Stimulated activated CD8-positive, alpha-beta memory T cell treated with anti-CD3 and anti-CD28 coated beads, Interleukin-15, amount 100 ng/mL, for 4 hours (primary cell): ENCODE measurements at regions not wholly inside any gene's neighbourhood (a gene's known extent, or its start where the extent isn't known, plus 50 kb on each side); places are given as distances from the start of the nearest gene placed in this dataset.
"Not testable (repeated sequence)": the region's sequence is repeated elsewhere in the genome, so short reads cannot be mapped to it uniquely, and the experiment has no call there.

Experiments used
- DNase-seq, 2 donors: peaks; one replicate each; pipeline ENCODE4 v3.0.0-alpha.2; 2020; ENCODE audit warnings: low read depth in 2 of 2

DNA sequence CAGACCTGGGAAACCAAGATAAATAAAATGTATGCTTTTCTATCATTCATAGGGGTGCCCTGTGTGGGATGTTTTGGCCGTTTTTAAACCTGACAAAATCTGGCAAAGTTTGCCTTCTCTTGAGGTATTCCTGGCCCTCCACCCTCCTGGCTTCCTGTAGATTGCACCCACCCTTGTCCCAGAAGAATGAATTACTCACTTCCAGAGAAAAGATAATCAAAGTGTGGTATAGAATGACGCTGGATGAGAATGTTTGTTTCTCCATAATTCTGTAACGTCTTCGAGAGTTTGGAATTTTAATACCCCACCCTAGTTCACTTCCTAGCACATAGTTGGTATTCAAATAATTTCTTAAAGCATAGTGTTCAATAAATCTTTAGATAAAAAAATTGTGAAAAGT is 519.7 kb upstream of the PFKP start:
- no peak for DNase-seq

DNA sequence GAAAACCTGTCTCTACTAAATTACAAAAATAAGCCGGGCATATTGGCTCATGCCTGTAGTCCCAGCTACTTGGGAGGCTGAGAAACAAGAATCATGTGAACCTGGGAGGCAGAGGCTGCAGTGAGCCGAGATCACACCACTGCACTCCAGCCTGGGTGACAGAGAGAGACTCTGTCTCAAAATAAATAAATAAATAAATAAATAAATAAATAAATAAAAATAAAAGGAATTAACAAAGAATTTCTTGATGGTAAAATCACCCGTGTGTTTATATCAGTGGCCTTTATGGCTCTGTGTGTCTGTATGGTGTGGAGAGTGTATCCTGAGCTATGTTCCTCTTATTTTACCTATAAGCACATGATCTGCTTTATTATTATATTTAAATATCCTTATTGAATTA is 520.5 kb upstream of the PFKP start:
- not testable (repeated sequence) for DNase-seq

DNA sequence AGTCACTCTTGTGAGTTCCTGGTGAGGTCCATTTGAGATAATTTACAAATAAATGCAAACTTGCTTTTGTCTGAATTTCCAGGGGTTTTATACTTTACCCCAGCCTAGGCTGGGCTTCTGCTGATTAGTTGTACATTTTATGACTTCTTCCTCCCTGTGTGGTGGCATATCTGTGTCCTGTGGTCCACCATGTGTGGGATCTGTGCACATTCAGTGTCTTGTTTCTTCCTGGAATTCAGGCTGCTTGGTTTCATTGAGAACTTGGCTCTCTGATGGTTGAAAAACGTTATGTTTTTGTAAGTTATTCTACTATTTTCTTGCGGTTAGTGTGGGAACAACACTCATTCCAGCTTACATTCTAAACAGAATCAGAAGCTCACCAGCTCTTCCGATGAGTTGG is 523.4 kb upstream of the PFKP start:
- DNase-seq, result no peak

DNA sequence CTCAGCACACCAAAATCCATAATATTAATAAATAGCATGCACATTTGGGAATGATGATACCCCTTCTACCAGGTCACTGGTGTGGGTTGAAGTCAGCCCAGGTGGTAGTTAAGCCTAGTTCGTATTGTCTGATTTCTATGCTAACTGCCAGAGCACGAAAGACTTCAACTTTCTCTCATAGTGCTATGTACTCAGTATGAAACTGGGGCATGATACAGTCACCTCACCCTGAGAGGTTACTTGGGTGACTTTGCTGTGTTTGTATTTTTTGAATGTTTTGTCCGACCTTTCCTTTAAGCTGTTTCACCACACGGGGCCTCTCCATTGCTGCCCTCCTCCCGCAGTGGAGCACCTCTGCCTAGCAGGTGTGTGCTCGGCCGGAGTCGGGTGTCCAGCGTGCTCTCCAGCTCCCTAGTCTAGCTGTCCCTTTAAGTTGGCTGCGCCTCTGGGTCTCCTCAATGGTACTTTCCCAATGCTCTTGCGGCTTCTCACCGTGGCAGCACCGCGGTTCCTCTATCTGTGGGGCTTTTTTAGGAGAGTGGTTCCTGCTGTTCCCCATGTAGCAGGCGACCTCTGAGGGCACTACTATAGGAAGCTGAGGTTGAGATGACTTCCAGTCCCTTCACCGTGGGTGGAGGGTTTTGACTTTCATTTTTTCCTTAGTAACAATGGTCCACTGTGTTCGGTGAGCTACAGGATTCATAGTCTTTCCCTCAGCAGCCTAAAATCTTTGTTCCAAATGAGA is 524.0 kb upstream of the PFKP start:
- no peak for DNase-seq

DNA sequence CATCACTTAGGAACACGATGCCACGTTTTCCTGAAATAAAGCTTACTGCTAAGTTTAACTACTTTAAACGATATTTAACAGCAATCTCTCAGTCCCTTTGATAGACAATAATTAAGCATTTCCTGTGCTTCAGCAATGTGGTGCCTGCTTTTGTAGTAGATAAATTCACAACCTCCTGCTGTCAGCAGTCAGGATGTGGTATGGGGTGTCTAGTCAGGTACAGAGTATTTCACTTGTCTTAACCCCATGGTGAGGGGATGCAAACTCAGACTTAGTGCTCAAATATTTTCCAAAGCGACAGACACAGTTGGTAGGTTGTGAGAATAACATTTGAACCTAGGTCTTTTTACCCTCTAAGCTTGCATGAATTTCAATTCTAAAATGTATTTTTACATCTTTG is 526.2 kb upstream of the PFKP start:
- no peak for DNase-seq

DNA sequence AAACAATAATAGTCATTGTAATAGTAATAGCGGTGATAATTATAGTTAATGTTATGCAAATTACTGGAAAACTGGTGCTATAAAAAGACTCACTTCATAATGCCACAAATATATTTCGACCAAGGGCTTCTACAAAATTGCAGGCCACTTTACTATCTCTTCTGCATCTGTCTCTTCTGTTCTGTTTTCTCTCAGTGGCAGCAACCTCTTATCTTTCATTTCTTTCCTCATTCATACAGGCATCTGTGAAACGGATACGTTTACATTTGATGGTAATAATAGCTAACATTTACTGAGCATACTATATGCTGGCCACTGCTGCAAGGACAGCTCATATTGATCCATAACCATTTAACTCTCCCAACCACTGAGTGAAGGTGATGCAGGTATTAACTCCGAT is 537.4 kb upstream of the PFKP start:
- no peak for DNase-seq

DNA sequence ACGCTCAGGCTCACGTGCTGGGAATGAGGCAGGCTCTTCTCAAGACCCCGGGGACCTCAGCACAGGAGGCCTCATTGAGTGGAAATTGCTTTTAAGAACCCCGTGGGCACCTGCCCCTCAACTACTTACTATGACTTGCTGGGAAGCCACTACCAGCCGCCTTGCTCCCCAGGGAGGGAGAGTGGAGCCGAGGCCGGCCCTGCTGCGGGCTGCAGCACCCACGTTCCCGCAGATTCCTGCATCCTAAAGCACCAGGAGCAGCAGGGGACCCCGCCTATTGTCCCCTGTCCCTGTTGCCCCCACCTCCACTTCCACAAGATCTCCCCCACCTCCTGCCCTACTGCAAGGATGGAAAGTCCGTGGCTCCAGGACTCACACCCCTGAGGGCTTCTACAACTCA is 541.6 kb upstream of the PFKP start:
- DNase-seq, result no peak

DNA sequence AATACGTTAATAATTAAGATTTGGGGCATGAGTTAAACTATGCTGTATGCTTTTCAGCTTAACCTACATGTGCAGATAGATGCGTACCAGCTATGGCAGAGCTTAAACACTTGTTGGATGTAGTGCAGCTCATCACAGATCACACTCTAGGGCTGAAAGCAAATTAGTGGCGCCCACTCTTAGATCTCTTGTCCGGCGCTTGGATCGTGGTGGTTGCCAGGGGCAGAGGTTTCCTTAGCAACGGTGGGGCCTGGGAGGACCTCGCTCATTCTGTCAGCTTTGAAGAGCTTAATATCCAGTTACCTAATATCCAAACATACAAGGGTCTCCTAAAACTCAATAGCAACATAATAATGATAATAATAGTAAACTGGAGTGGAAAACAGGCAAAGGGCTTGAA is 548.2 kb upstream of the PFKP start:
- DNase-seq, result no peak

DNA sequence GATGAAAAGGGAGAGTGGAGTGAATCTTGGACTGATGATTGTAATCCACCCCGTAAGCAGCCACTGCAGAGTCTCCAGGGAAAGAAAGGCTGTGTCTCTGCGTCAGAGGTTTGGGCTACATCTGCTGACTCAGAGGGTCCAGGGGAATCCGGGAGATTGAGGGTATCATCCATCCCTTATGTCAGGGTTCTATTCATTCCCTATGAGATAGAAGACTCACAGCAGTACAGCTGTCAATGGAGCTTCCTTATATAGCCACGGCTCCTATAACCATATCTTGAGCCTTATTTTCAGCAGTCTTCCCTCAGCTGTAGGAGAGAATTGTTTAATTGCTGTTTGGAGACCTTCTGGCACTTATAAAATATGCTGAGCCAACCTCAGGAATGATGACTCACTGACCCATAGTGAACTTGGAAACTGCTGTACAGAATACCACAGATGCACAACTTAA is 558.2 kb upstream of the PFKP start:
- DNase-seq, result no peak

DNA sequence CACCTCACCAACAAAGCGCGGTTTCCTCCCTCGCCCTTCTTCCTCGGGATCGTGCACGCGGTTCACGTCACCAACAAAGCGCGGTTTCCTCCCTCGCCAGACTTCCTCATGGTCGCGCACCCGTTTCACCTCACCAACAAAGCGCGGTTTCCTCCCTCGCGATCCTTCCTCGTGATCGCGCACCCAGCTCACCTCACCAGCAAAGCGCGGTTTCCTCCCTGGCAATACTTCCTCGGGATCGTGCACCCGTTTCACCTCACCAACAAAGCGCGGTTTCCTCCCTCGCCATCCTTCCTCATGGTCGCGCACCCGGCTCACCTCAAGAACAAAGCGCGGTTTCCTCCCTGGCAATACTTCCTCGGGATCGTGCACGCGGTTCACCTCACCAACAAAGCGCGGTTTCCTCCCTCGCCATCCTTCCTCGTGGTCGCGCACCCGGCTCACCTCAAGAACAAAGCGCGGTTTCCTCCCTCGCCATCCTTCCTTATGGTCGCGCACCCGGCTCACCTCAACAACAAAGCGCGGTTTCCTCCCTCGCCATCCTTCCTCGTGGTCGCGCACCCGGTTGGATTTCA is 565.9 kb upstream of the PFKP start:
- not testable (repeated sequence) for DNase-seq

DNA sequence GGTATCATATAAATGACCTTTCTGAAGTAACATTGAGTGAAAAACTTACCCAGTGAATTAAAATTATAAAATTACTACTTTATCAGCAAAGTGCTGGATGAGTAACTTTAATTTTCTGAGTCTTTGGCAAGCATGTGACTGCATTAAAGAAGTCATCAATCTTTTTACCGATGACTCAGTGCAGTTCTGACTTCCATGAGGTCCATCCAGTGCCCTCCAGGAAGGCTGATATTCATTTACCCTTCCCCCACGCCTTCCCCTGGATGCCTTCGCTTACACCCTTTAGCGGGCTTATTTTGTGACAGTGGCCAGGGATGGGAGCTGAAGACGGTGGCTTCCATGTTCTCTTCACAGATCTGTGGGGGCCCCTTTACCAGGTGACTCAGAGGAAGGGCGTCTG is 572.9 kb upstream of the PFKP start:
- no peak for DNase-seq

DNA sequence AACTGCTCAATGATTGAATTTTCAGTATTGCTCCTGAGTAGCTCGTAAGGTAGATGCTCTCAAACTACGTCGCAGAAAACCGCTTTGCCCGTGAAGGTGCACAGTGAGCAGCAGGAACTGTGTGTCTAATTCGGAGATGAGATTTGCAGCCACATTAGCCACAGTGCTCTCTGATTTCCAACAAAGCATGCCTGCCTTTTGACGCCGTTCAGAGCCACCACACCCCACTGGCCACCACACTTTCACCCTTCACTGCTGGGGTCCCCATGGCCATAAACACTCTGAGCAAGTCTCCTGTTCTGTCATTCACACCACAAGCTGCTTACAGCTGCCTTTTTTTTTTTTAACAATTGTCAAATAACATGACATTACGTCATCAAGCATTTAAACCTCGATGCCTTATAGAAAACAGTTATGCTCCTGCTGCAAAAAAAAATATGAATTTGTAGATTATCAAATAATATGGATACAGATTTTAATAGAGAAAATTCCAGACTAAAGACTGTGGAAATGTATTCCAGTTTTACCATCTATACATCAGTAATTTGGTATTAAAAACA is 578.8 kb upstream of the PFKP start:
- DNase-seq, result no peak

DNA sequence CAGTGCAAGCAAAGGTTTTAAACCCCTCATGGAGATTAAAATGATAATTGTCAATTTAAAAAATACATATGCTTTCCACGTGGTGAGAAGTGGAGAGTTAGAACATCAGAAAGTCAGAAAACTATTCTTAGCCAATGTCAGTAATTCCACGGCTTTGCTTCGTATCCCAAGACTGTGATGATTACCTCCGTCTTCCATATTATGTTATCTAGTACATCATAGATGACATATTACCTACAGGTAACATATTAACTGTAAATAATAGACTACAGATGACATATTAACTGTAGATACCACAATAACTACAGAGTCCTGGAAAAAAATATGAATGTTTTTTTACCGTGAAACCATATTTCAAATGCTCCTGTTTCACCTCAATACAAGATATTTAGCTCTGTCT is 579.4 kb upstream of the PFKP start:
- DNase-seq, result no peak

DNA sequence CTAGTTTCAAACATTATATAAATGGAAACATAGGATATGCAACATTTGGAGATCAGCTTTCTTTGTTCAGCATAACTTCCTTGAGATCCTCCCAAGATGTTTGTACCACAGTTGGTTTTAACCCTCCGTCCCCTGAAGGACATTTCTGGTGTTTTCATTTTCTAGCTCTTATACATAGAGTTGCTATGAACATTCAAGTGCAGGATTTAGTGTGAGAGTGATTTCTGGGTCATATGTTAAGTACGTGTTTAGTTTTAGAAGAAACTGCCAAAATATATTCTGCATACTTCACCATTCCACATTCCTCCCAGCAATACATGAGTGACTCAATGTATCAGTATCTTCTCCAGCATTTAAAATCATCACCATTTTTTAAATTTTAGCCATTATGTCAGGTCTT is 588.7 kb upstream of the PFKP start:
- DNase-seq, result no peak

DNA sequence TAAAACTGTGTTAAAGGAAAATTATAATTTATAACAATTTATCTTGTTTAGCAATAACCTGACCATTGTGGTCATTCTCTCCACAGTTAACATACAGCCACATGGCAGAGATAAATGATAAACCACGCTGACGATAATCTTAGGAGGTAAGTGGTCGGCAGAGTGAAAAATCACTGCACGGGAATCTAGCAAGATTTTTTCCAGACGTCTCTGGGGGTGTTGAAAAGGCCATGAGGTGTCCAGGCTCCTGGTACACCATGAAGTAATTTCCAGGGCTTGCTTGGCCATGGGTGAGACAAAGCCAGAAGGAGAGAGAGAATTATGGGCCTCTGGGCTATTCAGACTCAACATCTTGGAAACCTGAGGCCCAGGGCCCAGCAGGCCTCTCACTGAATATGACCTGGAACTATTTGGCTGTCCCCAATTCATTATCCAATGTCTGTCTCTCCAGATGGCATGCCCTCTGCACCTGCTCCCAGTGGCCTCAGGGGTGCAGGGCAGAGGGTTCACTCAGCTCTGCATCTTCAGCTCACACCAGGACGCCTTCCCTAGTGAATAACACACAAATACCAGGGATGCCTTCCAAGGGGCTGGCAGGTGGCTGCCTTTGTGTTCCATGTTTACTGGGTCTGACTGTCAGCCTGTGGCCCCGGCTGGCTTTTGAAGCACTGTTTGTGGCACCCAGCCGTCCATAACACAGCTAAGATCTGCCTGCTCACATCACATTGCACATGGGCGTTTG is 590.4 kb upstream of the PFKP start:
- DNase-seq, result no peak

DNA sequence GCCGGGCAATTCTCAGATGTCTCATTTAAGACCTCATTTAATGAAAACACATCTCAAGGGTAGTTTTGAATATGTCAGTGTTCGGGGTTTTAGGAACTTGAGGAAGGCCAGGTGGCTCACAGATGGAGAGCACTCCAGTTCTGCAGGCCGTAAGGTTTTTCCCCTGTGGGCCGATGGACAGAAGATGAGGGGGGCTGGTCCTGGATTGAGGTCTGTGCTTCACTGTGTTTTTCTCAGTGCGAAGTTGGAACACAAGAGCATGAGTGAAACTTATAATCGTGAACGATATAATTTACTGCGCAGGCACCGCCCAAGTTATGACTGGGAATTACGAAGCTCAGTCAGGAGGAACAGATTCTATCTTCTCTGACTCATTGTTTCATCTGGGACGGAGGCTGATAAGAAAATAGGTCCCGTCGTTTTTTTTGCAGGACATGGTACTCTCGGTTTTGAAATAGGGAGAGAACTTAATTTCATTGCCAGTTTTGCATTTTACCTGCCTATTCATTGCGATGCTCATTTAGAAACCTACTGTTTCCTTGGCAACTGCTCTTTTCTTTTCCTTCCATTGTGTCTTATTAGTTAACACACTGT is 591.0 kb upstream of the PFKP start:
- no peak for DNase-seq

DNA sequence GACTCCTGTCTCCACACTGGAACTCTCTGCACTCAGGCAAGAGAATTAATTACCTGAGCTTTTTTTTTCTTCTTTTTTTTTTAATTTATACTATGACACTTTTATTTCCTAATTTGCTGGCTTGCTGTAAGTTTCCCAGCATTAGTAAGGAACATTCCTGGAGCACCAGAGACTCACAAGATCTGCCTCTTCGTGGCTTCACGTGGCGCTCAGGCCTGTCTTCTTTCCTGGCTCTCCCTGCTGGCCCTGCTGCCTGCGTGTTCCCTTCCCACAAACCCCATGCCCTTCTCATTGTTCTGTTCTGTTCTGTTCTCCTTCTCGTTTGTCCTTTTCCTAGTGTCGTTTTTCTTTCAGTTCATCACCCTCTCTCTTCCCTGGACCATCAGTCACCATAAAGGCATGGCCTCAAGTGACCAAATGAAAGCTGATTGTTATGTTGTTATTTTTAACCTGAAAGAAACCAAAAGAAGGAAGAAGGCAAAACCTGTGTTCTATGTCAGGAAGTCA is 591.6 kb upstream of the PFKP start:
- DNase-seq, result no peak

DNA sequence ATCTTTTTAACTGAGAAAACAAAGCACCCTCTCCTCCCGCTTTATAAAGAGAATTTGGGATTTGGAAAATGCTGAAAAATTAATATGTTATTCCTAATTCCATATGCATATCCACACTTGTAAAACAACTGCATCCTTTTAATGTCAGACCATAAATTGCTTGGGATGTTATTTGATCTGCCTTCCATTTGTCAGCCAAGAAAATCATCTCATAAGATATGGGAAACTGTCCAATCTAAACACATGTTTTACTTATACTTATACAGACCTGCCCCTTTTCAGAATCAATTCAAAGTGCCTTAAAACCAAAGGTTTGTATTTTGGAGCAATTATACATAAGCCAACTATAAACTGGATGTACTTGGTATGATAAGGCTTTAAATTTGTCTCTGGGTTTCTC is 595.5 kb upstream of the PFKP start:
- DNase-seq, result no peak

DNA sequence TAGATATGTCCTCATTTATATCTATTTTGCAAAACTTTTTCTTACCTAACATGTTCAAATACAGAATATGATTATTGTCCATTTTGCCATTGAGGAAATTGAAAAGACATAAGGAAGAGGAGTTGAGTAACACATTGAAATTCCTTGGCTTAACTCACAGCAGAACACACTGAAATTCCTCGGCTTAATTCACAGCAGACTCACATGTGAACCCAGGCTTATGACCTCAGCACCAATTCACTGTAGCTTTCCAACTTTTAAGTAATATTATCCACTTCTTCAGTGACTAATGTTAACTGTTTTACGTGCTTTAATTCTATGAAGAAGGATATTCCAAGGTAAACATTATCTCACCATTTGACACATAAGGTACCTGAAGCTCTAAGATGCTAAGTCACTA is 597.5 kb upstream of the PFKP start:
- no peak for DNase-seq

DNA sequence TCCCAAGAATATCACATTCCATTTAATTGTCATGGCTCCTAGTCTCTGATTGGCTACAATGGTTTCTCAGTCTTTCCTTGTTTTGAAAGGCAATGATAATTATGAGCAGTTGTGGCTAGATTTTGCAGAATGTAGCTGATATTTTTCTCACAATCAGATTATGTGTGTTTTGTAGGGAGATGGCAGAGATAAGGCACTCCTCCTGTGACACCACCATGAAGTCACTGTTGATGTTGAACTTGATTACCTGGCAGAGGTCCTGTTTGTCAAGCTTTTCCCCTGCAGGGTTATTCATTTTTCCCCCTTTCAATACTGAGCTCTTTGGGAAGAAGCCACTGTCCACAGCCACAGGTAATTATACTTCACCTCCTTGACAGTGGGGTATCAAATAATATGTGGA is 602.9 kb upstream of the PFKP start:
- no peak for DNase-seq

DNA sequence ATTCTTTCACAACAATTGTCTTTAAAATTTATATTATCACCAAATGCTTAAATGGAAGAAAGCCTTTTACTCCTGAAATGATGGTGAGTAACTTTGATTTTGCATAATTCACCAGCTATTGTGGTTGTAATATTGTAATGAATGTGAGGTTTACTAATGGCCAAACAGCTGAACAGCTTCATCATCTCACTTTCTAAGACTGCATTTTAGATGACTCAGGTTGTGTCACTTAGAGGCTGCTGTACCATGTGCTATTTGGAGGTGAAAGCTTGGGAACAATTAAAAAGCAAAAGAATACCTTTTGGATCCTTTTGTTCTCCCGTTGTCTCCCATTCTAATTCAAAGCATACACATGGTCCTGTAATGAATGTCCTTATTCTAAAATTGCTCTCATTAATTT is 604.0 kb upstream of the PFKP start:
- DNase-seq, result no peak

DNA sequence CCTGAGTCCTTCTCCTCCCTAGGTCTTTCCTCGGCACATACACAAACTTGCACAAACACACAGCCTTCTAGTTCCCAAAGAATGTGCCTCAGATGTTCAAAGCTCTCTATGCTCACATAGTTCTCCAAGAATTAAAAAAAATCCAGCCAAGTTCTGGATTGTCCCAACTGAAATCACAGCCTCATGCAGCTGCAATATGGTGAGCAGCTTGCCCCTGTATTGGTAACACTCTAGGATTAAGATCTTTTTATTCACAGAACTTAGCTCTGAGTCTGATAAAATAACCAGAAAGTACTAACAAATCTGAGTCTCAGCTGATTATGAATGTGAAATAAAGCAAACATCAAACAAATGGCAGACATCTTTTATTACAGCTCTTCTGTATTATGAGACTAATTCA is 604.8 kb upstream of the PFKP start:
- no peak for DNase-seq
